GM23248 (cell line): ENCODE measurements at regions not wholly inside any gene's neighbourhood (a gene's known extent, or its start where the extent isn't known, plus 50 kb on each side); places are given as distances from the start of the nearest gene placed in this dataset.

Experiments
- DNase-seq: peaks from one replicate; pipeline ENCODE4 v3.0.0-alpha.2; 2015
- H2AFZ ChIP-seq: fragments of 200-600 bp; sonication (generic); 2 replicates; pipeline ENCODE4 v1.6.1; 2016; ENCODE audit warnings: antibody characterized with exemption
- H3F3A ChIP-seq: fragments of 200-600 bp; sonication (generic); 2 replicates; pipeline ENCODE4 v1.6.1; 2016; ENCODE audit warnings: mild to moderate bottlenecking, antibody characterized with exemption, mixed run types; ENCODE audit not compliant: insufficient read depth
- H3K27ac ChIP-seq: fragments of 200-600 bp; sonication (generic); 2 replicates; pipeline ENCODE4 v1.5.1; 2016; ENCODE audit warnings: mild to moderate bottlenecking
- H3K27me3 ChIP-seq: fragments of 200-600 bp; sonication (generic); replicated peaks from 2 replicates; pipeline ENCODE4 v1.6.1; 2016; ENCODE audit warnings: mild to moderate bottlenecking; ENCODE audit not compliant: insufficient read depth
- H3K36me3 ChIP-seq: fragments of 200-600 bp; sonication (generic); 2 replicates; pipeline ENCODE4 v1.6.1; 2016; ENCODE audit warnings: low read depth, mild to moderate bottlenecking
- H3K4me1 ChIP-seq: fragments of 200-600 bp; sonication (generic); 2 replicates; pipeline ENCODE4 v1.6.1; 2016; ENCODE audit warnings: mild to moderate bottlenecking; ENCODE audit not compliant: insufficient read depth
- H3K4me2 ChIP-seq: fragments of 200-600 bp; sonication (generic); one replicate; pipeline ENCODE4 v1.6.1; 2016; ENCODE audit warnings: mild to moderate bottlenecking; ENCODE audit not compliant: unreplicated experiment
- H3K4me3 ChIP-seq: fragments of 200-600 bp; sonication (generic); 2 replicates; pipeline ENCODE4 v1.5.1; 2016; ENCODE audit warnings: mild to moderate bottlenecking
- H3K79me2 ChIP-seq: fragments of 200-600 bp; sonication (generic); 2 replicates; pipeline ENCODE4 v1.6.1; 2016; ENCODE audit warnings: mild to moderate bottlenecking; ENCODE audit not compliant: insufficient read depth
- H3K9ac ChIP-seq: fragments of 200-600 bp; sonication (generic); 2 replicates; pipeline ENCODE4 v1.6.1; 2016; ENCODE audit warnings: mild to moderate bottlenecking
- H3K9me2 ChIP-seq: fragments of 200-600 bp; sonication (generic); 2 replicates; pipeline ENCODE4 v1.6.1; 2016; ENCODE audit warnings: mixed run types, mild to moderate bottlenecking, moderate library complexity; ENCODE audit not compliant: insufficient read depth
- H3K9me3 ChIP-seq: fragments of 200-600 bp; sonication (generic); one replicate; pipeline ENCODE4 v1.6.1; 2017; ENCODE audit warnings: low read depth
- H4K20me1 ChIP-seq: fragments of 200-600 bp; sonication (generic); 2 replicates; pipeline ENCODE4 v1.6.0; 2016; ENCODE audit not compliant: insufficient read depth
- EZH2 ChIP-seq: fragments of 200-600 bp; sonication (generic); IDR thresholded peaks from 2 replicates; pipeline ENCODE4 v1.6.1; 2018; ENCODE audit warnings: antibody characterized with exemption, mild to moderate bottlenecking; ENCODE audit not compliant: insufficient read depth, poor library complexity, severe bottlenecking
- EZH2phosphoT487 ChIP-seq: fragments of 200-600 bp; sonication (generic); IDR thresholded peaks from 2 replicates; pipeline ENCODE4 v1.6.1; 2018; ENCODE audit warnings: antibody characterized with exemption, moderate library complexity, mild to moderate bottlenecking, low read depth; ENCODE audit not compliant: insufficient read depth
- WGBS, 2 experiments: methylation state at CpG; one replicate each; pipeline ENCODE4 v1.1.6; 2015 to 2017; ENCODE audit warnings: low lambda C conversion rate in 2 of 2, low coverage in 1 of 2; ENCODE audit errors: missing lambda C conversion rate in 2 of 2; 5-methylcytosine and 5-hydroxymethylcytosine counted together
- in situ Hi-C: fragments of 300-500 bp; cut with MboI; formaldehyde crosslinking; loops from 2 replicates; pipeline ENCODE4 v1.15.0; 2020

DNA sequence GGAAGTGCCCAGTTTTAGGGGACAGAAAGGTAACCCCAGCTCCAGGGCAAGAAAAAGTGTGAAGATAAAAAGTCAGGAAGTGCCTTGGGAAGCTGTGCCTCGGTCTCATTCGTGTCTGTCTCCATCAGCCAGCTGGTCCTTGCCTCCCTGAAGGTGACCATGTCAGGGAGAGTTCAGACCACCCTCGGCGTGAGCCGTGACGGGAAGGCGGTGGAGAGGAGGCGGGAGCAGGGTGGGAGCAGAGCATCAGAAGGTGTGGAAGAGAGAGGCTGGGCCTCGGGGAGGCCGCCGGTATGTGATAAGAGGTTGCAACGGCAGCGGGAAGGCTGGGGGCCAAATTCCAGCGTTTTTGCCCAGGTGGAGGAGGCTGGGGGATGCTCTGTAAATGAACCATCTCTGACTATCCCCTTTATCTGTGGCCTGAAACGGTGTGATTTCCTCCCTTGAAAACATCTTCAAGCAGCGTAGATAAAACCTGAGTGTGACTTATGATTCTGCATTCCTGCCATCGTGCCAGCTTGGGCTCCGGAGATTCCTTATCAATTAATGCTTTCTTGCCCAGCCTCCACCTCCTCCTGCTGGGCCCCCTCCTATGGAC, 251.8 kb downstream of the IRF8 start:
- Histone ChIP-seq H3K4me1 (no peaks in the 10 kb centered on the region), H3K27ac (no peak overlapping the region), H3K9me2 (no peaks in the 10 kb centered on the region), H3K9ac (no peak overlapping the region), H3K4me3 (no peak overlapping the region), H3K27me3 (peaks cover 78% of the 10 kb centered on the region), H3K36me3 (no peaks in the 10 kb centered on the region), H3F3A (no peaks in the 10 kb centered on the region), H2AFZ (no peak overlapping the region), H3K9me3 (no peaks in the 10 kb centered on the region), H3K79me2 (no peaks in the 10 kb centered on the region), H3K4me2 (no peak overlapping the region), H4K20me1 (no peaks in the 10 kb centered on the region)
- in situ Hi-C loops, result no loop called here
- no peak for DNase-seq
- TF ChIP-seq EZH2, result no peak
- TF ChIP-seq EZH2phosphoT487, result no peak
- WGBS, 2 experiments, result 65% methylated on average over 18 of the region's 18 CpGs

DNA sequence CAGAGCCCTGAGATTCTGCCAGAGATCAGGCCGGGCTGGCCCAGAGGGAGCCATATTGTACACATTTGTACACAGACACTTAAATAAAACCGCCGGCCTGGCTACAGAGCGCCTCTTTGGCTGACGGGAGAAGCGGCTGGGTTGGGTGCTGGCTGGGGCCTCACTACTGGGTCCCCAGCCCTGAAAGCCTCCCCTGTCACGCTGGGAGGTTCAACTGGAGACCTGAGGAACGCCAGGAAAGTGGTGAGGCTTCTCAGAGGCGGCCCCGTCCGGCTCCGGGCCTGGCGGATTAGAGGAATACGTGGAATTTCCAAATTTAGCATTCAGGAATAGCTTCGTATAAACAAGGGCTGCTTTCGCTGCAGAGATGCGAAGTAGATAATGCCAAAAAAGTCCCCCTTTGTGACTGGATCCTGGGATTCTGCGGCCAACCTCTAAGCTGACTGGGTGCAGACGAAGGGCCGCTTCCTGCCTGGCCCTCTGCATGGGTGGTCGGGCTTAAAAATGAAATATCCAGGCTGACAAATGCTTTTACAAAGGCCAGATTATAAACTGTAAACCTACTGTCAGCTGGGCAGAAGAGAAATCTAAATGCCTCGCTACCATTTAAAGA, 252.4 kb downstream of the IRF8 start:
- Histone ChIP-seq H3K4me3 (no peak overlapping the region), H3F3A (no peaks in the 10 kb centered on the region), H3K36me3 (no peaks in the 10 kb centered on the region), H3K9ac (no peak overlapping the region), H4K20me1 (no peaks in the 10 kb centered on the region), H3K4me1 (no peaks in the 10 kb centered on the region), H2AFZ (no peak overlapping the region), H3K27ac (no peak overlapping the region), H3K9me2 (no peaks in the 10 kb centered on the region), H3K79me2 (no peaks in the 10 kb centered on the region), H3K27me3 (peaks cover 76% of the 10 kb centered on the region), H3K4me2 (no peak overlapping the region), H3K9me3 (no peaks in the 10 kb centered on the region)
- in situ Hi-C loops, result no loop called here
- WGBS, 2 experiments, result 62 to 68% methylated on average over 22 of the region's 22 CpGs
- TF ChIP-seq EZH2phosphoT487 (no peak), EZH2 (no peak)
- no peak for DNase-seq

DNA sequence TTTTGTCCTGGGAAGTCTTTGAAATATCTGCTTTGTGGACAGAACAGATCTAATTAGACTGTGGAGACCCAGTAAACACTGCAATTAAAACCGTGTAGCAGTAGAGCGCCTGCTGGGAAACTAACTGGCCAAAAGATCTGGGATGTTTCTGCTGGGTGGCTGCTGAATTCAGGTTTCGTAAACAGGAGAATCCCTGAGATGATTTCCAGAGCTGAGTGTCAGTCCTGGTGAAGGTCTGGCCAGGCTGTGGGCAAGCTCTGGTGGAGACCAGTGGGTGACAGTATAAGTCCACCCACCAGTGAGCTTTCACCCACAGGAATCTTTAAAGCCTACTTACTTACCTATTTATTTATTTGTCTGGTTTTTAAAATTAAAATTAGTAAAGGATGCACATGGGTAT, 257.2 kb downstream of the IRF8 start:
- TF ChIP-seq EZH2 (no peak), EZH2phosphoT487 (no peak)
- H3K4me1 ChIP-seq, result no peaks in the 10 kb centered on the region
- H2AFZ ChIP-seq, result no peak overlapping the region
- H3K9me2 ChIP-seq, result no peaks in the 10 kb centered on the region
- DNase-seq, result no peak
- 15 to 23% methylated on average over 3 of the region's 3 CpGs for WGBS, 2 experiments
- H3K4me2 ChIP-seq, result no peak overlapping the region
- H3K9me3 ChIP-seq, result no peaks in the 10 kb centered on the region
- no peaks in the 10 kb centered on the region for H3K79me2 ChIP-seq
- H3K27ac ChIP-seq, result no peak overlapping the region
- H3F3A ChIP-seq, result no peaks in the 10 kb centered on the region
- H3K4me3 ChIP-seq, result no peak overlapping the region
- in situ Hi-C loops, result no loop called here
- H3K36me3 ChIP-seq, result no peaks in the 10 kb centered on the region
- no peak overlapping the region for H3K9ac ChIP-seq
- H4K20me1 ChIP-seq, result no peaks in the 10 kb centered on the region
- H3K27me3 ChIP-seq, result peaks cover 70% of the 10 kb centered on the region

DNA sequence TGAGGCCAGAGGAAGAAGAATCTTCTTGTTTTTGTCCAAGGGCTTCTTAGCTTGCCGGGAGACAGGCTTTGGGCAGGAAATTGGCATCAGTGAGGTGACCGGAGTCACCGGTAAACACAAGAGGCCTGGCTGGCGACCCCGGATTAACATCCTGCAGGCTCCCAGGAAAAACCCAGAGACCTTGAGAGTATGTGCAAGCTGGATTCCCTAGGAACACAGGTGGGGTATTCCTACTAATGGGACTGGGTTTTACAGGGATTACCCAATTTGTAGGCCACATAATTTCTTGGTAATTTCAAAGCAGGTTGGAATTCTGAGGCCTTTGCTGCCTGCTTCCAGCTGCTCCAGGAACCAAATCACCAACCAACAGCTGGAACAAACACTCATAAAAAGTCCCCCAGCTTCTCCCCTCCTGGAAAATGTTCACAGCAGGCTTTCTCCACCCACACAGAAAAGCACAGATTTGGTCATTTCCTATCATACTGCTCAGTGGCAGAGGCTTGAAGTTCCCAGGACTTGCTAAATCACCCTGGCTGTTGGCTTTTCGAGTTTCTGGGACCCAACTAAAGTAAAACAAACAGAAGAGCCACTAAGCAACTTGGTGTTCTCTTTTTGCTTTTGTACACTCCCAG, 258.8 kb downstream of the IRF8 start:
- H3K27ac ChIP-seq, result no peak overlapping the region
- peaks cover 54% of the 10 kb centered on the region for H3K27me3 ChIP-seq
- H3K9me2 ChIP-seq, result no peaks in the 10 kb centered on the region
- H3K9ac ChIP-seq, result no peak overlapping the region
- in situ Hi-C loops, result no loop called here
- TF ChIP-seq EZH2 (no peak), EZH2phosphoT487 (no peak)
- no peak for DNase-seq
- no peak overlapping the region for H3K4me2 ChIP-seq
- no peaks in the 10 kb centered on the region for H3K36me3 ChIP-seq
- no peaks in the 10 kb centered on the region for H4K20me1 ChIP-seq
- no peaks in the 10 kb centered on the region for H3K9me3 ChIP-seq
- H3K79me2 ChIP-seq, result no peaks in the 10 kb centered on the region
- no peaks in the 10 kb centered on the region for H3K4me1 ChIP-seq
- WGBS, 2 experiments, result 44 to 52% methylated on average over 6 of the region's 6 CpGs
- no peaks in the 10 kb centered on the region for H3F3A ChIP-seq
- H3K4me3 ChIP-seq, result no peak overlapping the region
- H2AFZ ChIP-seq, result no peak overlapping the region
